CD4-positive, alpha-beta T cell (primary cell): ENCODE measurements at regions not wholly inside any gene's neighbourhood (a gene's known extent, or its start where the extent isn't known, plus 50 kb on each side); places are given as distances from the start of the nearest gene placed in this dataset.

Experiments
- ATAC-seq: fragments of 200-7000 bp; cut with Tn5 transposase; one replicate; pipeline ENCODE4 v1.10.0; 2022; ENCODE audit warnings: mild to moderate bottlenecking; ENCODE audit not compliant: poor library complexity
- CTCF ChIA-PET: fragments of 350-600 bp; sonication (Branson Sonifier 250); formaldehyde crosslinking; loops from one replicate; lab custom pipeline; 2021; ENCODE audit warnings: antibody characterized with exemption, inconsistent platforms; lab: Charles Lee
- POLR2A ChIA-PET: fragments of 350-600 bp; sonication (Branson Sonifier 250); formaldehyde crosslinking; loops from one replicate; lab custom pipeline; 2021; ENCODE audit warnings: antibody characterized with exemption, inconsistent platforms; lab: Charles Lee
- DNase-seq, 14 experiments: peaks; one replicate each; pipeline ENCODE4 v3.0.0-alpha.2; 2013 to 2020; ENCODE audit warnings: mixed read lengths in 2 of 14
- H3K27ac ChIP-seq, 2 donors: one replicate each; pipeline versions ENCODE4 v1.5.1 to v1.7.0; 2013; ENCODE audit warnings: low read length in 2 of 2, low read depth in 1 of 2, mild to moderate bottlenecking in 1 of 2
- H3K27me3 ChIP-seq, 2 experiments: 1 replicate in 1 of 2; 2 replicates in 1 of 2; pipeline versions ENCODE4 v1.6.1 to v1.7.0; 2013; ENCODE audit warnings: low read length in 2 of 2, control low read depth in 1 of 2, mild to moderate bottlenecking in 1 of 2, moderate library complexity in 1 of 2; ENCODE audit not compliant: insufficient read depth in 2 of 2, control insufficient read depth in 1 of 2
- H3K36me3 ChIP-seq: one replicate; pipeline ENCODE4 v1.6.1; 2013; ENCODE audit warnings: low read length, control low read depth; ENCODE audit not compliant: insufficient read depth
- H3K4me1 ChIP-seq: one replicate; pipeline ENCODE4 v1.6.1; 2013; ENCODE audit warnings: low read length, control low read depth; ENCODE audit not compliant: insufficient read depth
- H3K4me3 ChIP-seq: one replicate; pipeline ENCODE4 v1.5.1; 2013; ENCODE audit warnings: mild to moderate bottlenecking, low read length, moderate library complexity
- H3K9me3 ChIP-seq, 2 experiments: 1 replicate in 1 of 2; 2 replicates in 1 of 2; pipeline versions ENCODE4 v1.6.1 to v1.7.0; 2013; ENCODE audit warnings: low read length in 2 of 2, mild to moderate bottlenecking in 2 of 2, control low read depth in 1 of 2, moderate library complexity in 1 of 2; ENCODE audit not compliant: control insufficient read depth in 1 of 2, insufficient read depth in 1 of 2
- H3K27ac Mint-ChIP-seq: one replicate; pipeline ENCODE4 v1.8.0; 2020; ENCODE audit warnings: mixed read lengths
- H3K27me3 Mint-ChIP-seq: one replicate; pipeline ENCODE4 v1.8.0; 2021; ENCODE audit warnings: mixed read lengths
- H3K36me3 Mint-ChIP-seq: one replicate; pipeline ENCODE4 v1.8.0; 2021; ENCODE audit warnings: low read depth, mixed read lengths
- H3K4me1 Mint-ChIP-seq: one replicate; pipeline ENCODE4 v1.8.0; 2021; ENCODE audit warnings: low read depth, mixed read lengths
- H3K4me3 Mint-ChIP-seq: one replicate; pipeline ENCODE4 v1.8.0; 2020; ENCODE audit warnings: mild to moderate bottlenecking, mixed read lengths
- H3K9me3 Mint-ChIP-seq: one replicate; pipeline ENCODE4 v1.8.0; 2020; ENCODE audit warnings: mixed read lengths
- CTCF ChIP-seq: fragments of 200-600 bp; IDR thresholded peaks from one replicate; pipeline ENCODE4 v1.8.0; 2022; ENCODE audit warnings: antibody characterized with exemption, mild to moderate bottlenecking
- intact Hi-C, 2 experiments: fragments of 100-400 bp; cut with DNase I in 1 of 2; cut with micrococcal nuclease in 1 of 2; formaldehyde crosslinking; loops; one replicate each; pipeline versions ENCODE4 v1.15.1 to v1.9.0; 2023 to 2025; cut with DNase I, micrococcal nuclease

- no peak overlapping the region for H3K27ac ChIP-seq
- no peak for DNase-seq
- Mint-ChIP-seq H3K27me3 (no peaks in the 10 kb centered on the region), H3K4me3 (no peak overlapping the region), H3K9me3 (no peaks in the 10 kb centered on the region), H3K36me3 (no peaks in the 10 kb centered on the region), H3K27ac (no peak overlapping the region), H3K4me1 (peaks cover 7% of the 10 kb centered on the region)
- H3K9me3 ChIP-seq: no peaks in the 10 kb centered on the region
- ChIA-PET POLR2A (no interaction called here), CTCF (no interaction called here)
- ATAC-seq: no peak
- H3K4me1 ChIP-seq: no peaks in the 10 kb centered on the region
- H3K36me3 ChIP-seq: no peaks in the 10 kb centered on the region
- no peaks in the 10 kb centered on the region for H3K27me3 ChIP-seq
- no peak overlapping the region for H3K4me3 ChIP-seq
- intact Hi-C loops: no loop called here
- no peak for TF ChIP-seq CTCF
These were observed 174.7 kb downstream of the ADGRL4 start for GRCh38 chr1:78831731-78832360.

GRCh38 chr1:78833491-78833890 is 173.0 kb downstream of the ADGRL4 start:
- Histone ChIP-seq H3K9me3 (no peaks in the 10 kb centered on the region), H3K27me3 (no peaks in the 10 kb centered on the region), H3K4me3 (no peak overlapping the region), H3K36me3 (no peaks in the 10 kb centered on the region), H3K4me1 (no peaks in the 10 kb centered on the region), H3K27ac (no peak overlapping the region)
- Mint-ChIP-seq H3K9me3 (no peaks in the 10 kb centered on the region), H3K36me3 (no peaks in the 10 kb centered on the region), H3K4me1 (peaks cover 13% of the 10 kb centered on the region), H3K4me3 (no peak overlapping the region), H3K27ac (no peak overlapping the region), H3K27me3 (no peaks in the 10 kb centered on the region)
- no peak for TF ChIP-seq CTCF
- DNase-seq (no peak), ATAC-seq (no peak)
- intact Hi-C loops: no loop called here
- ChIA-PET CTCF (no interaction called here), POLR2A (no interaction called here)

- Histone ChIP-seq H3K9me3 (no peaks in the 10 kb centered on the region), H3K4me1 (no peaks in the 10 kb centered on the region), H3K27ac (no peak overlapping the region), H3K36me3 (no peaks in the 10 kb centered on the region), H3K27me3 (no peaks in the 10 kb centered on the region), H3K4me3 (no peak overlapping the region)
- H3K36me3 Mint-ChIP-seq: no peaks in the 10 kb centered on the region
- intact Hi-C loops: no loop called here
- H3K4me1 Mint-ChIP-seq: peaks cover 13% of the 10 kb centered on the region
- no peak for ATAC-seq
- no peak for DNase-seq
- H3K27ac Mint-ChIP-seq: no peak overlapping the region
- ChIA-PET CTCF (no interaction called here), POLR2A (no interaction called here)
- H3K4me3 Mint-ChIP-seq: no peak overlapping the region
- no peaks in the 10 kb centered on the region for H3K27me3 Mint-ChIP-seq
- TF ChIP-seq CTCF: no peak
- H3K9me3 Mint-ChIP-seq: no peaks in the 10 kb centered on the region
These were observed 172.3 kb downstream of the ADGRL4 start for GRCh38 chr1:78834201-78834741.
